GM12878 (cell line): ENCODE measurements at regions not wholly inside any gene's neighbourhood (a gene's known extent, or its start where the extent isn't known, plus 50 kb on each side); places are given as distances from the start of the nearest gene placed in this dataset.

Experiments
- CTCF ChIP-seq, 3 experiments: IDR thresholded peaks in 2 of 3; conservative IDR thresholded peaks in 1 of 3; 2 replicates each; pipeline ENCODE4 v1.5.1; 2011; ENCODE audit warnings: low read depth in 3 of 3, low read length in 3 of 3, mild to moderate bottlenecking in 3 of 3, control low read depth in 2 of 3, moderate library complexity in 2 of 3, inconsistent platforms in 1 of 3, mixed read lengths in 1 of 3; ENCODE audit not compliant: control insufficient read depth in 2 of 3, insufficient read depth in 1 of 3; ENCODE audit errors: extremely low read depth in 1 of 3
- HDAC2 ChIP-seq: fragments of 200-600 bp; sonication (generic); IDR thresholded peaks from 2 replicates; pipeline ENCODE4 v1.6.1; 2017
- REST ChIP-seq: IDR thresholded peaks from 2 replicates; pipeline ENCODE4 v1.6.1; 2012; ENCODE audit warnings: mild to moderate bottlenecking, low read depth, low read length
- RFX5 ChIP-seq: IDR thresholded peaks from 2 replicates; pipeline ENCODE4 v1.6.1; 2011; ENCODE audit warnings: low read depth, low read length, improper control_type of control experiment

DNA sequence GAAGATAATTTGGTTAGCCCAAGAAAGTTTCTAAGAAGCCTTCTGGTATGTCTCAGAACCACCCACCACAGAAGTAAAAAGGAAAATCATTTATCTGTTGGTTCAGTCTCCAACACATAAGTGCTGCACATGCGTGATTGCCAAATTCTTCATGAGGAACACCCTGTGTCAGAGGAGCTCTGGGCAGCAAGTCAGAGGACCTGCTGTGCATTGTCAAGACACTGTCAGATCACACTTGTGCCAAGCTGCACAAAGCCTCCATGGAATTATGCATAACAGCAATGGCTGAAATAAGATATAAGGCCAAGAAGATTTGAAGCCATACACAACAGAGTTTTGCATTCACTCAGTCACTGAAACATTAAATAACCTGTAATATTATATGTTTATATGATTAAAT is 1304.7 kb upstream of the FLRT2 start:
- TF ChIP-seq HDAC2 (no peak), RFX5 (no peak), REST (no peak), CTCF (IDR thresholded peaks at IDR 0.05 in 2 of 3, conservative IDR thresholded peaks at IDR 0.05 in 1 of 3; ENCODE audit: control insufficient read depth in 2 of 3, extremely low read depth in 1 of 3, insufficient read depth in 1 of 3, low read depth in 3 of 3, low read length in 3 of 3) (no peak)
